ENCODE measurements at regions not wholly inside any gene's neighbourhood (a gene's known extent, or its start where the extent isn't known, plus 50 kb on each side); places are given as distances from the start of the nearest gene placed in this dataset.

DNA sequence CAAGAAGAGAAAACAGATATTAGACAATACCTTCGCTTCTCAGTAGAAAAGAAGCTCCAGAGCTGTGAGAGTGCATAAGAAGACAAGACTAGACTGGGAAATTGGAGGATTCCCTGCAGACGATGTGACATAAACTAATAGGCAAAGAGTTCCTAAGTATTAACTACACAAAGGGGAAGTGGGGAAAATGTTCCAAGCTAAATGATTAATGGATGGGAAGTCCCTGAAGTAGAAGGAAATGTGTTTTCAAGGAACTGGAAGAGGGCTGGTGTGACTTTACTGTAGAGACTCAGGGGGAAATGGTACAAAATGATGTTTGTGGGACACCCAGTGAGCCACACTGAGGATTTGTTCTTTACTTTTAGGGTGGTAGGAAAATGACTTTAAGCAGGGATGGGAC, 69.7 kb upstream of the DCLK2 start (continued):
- TF ChIP-seq, protein P1, sequence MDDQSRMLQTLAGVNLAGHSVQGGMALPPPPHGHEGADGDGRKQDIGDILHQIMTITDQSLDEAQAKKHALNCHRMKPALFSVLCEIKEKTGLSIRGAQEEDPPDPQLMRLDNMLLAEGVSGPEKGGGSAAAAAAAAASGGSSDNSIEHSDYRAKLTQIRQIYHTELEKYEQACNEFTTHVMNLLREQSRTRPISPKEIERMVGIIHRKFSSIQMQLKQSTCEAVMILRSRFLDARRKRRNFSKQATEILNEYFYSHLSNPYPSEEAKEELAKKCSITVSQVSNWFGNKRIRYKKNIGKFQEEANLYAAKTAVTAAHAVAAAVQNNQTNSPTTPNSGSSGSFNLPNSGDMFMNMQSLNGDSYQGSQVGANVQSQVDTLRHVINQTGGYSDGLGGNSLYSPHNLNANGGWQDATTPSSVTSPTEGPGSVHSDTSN (IDR thresholded peaks at IDR 0.05; ENCODE audit: insufficient replicate concordance, low read depth, low read length): no peak
- TF ChIP-seq SIN3A (IDR thresholded peaks at IDR 0.05; ENCODE audit: low read depth, low read length) (no peak), BRCA1 (IDR thresholded peaks at IDR 0.05; ENCODE audit: low read depth, low read length) (no peak), ZBED1 (IDR thresholded peaks at IDR 0.05; ENCODE audit: borderline replicate concordance) (no peak), PAX5 (IDR thresholded peaks at IDR 0.05; ENCODE audit: borderline replicate concordance, low read depth, low read length) (no peak), MYB (IDR thresholded peaks at IDR 0.05; ENCODE audit: borderline replicate concordance, low read depth, low read length) (no peak), NFXL1 (IDR thresholded peaks at IDR 0.05; ENCODE audit: borderline replicate concordance) (no peak), SMAD1 (IDR thresholded peaks at IDR 0.05; ENCODE audit: low read depth, partially characterized antibody) (no peak)
- TF ChIP-seq, protein P2, sequence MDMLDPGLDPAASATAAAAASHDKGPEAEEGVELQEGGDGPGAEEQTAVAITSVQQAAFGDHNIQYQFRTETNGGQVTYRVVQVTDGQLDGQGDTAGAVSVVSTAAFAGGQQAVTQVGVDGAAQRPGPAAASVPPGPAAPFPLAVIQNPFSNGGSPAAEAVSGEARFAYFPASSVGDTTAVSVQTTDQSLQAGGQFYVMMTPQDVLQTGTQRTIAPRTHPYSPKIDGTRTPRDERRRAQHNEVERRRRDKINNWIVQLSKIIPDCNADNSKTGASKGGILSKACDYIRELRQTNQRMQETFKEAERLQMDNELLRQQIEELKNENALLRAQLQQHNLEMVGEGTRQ (IDR thresholded peaks at IDR 0.05; ENCODE audit: borderline replicate concordance, low read depth, low read length): no peak
- TF ChIP-seq, protein P3, sequence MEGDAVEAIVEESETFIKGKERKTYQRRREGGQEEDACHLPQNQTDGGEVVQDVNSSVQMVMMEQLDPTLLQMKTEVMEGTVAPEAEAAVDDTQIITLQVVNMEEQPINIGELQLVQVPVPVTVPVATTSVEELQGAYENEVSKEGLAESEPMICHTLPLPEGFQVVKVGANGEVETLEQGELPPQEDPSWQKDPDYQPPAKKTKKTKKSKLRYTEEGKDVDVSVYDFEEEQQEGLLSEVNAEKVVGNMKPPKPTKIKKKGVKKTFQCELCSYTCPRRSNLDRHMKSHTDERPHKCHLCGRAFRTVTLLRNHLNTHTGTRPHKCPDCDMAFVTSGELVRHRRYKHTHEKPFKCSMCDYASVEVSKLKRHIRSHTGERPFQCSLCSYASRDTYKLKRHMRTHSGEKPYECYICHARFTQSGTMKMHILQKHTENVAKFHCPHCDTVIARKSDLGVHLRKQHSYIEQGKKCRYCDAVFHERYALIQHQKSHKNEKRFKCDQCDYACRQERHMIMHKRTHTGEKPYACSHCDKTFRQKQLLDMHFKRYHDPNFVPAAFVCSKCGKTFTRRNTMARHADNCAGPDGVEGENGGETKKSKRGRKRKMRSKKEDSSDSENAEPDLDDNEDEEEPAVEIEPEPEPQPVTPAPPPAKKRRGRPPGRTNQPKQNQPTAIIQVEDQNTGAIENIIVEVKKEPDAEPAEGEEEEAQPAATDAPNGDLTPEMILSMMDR (IDR thresholded peaks at IDR 0.05 in 2 of 3, conservative IDR thresholded peaks at IDR 0.05 in 1 of 3; ENCODE audit: control insufficient read depth in 2 of 3, extremely low read depth in 1 of 3, insufficient read depth in 1 of 3, low read depth in 3 of 3, low read length in 3 of 3): no peak

All from GM12878 (cell line).